ENCODE measurements at regions not wholly inside any gene's neighbourhood (a gene's known extent, or its start where the extent isn't known, plus 50 kb on each side); places are given as distances from the start of the nearest gene placed in this dataset.

GRCh38 chr7:41384418-41384817, 318.5 kb downstream of the INHBA start:
- TF ChIP-seq RARB (CRISPR knock-in tag; IDR thresholded peaks at IDR 0.05) (no peak), TOX (CRISPR knock-in tag; IDR thresholded peaks at IDR 0.05; ENCODE audit: borderline replicate concordance) (no peak), BACH2 (CRISPR knock-in tag; IDR thresholded peaks at IDR 0.05; ENCODE audit: borderline replicate concordance) (no peak), ZNF565 (CRISPR knock-in tag; conservative IDR thresholded peaks at IDR 0.05; ENCODE audit: low read depth) (no peak), GLIS3 (CRISPR knock-in tag; IDR thresholded peaks at IDR 0.05) (no peak), OSR1 (CRISPR knock-in tag; IDR thresholded peaks at IDR 0.05) (no peak), ISL1 (CRISPR knock-in tag; IDR thresholded peaks at IDR 0.05) (no peak), ESRRG (CRISPR knock-in tag; IDR thresholded peaks at IDR 0.05) (no peak), TSHZ2 (CRISPR knock-in tag; IDR thresholded peaks at IDR 0.05) (no peak), ZFP3 (CRISPR knock-in tag; IDR thresholded peaks at IDR 0.05) (no peak), SNAI2 (CRISPR knock-in tag; IDR thresholded peaks at IDR 0.05) (no peak), TCF4 (CRISPR knock-in tag; IDR thresholded peaks at IDR 0.05; ENCODE audit: borderline replicate concordance) (no peak), ZNF70 (CRISPR knock-in tag; IDR thresholded peaks at IDR 0.05) (no peak)

Data from SK-N-SH treated with all-trans-retinoic acid at 6 μM for 48 hours (cell line).